ENCODE measurements at regions not wholly inside any gene's neighbourhood (a gene's known extent, or its start where the extent isn't known, plus 50 kb on each side); places are given as distances from the start of the nearest gene placed in this dataset.
"Not testable (repeated sequence)": the region's sequence is repeated elsewhere in the genome, so short reads cannot be mapped to it uniquely, and the experiment has no call there.

GRCh38 chr6:18586133-18586532 is 199.0 kb downstream of the RNF144B start:
- no peak overlapping the region for H3K4me3 ChIP-seq (ENCODE audit: low read depth, low read length)

GRCh38 chr6:18595774-18596530 is 208.8 kb downstream of the RNF144B start:
- no peak overlapping the region for H3K4me3 ChIP-seq (ENCODE audit: low read depth, low read length)

- no peak overlapping the region for H3K4me3 ChIP-seq (ENCODE audit: low read depth, low read length)
These were observed 209.3 kb downstream of the RNF144B start for GRCh38 chr6:18596531-18596835.

- no peak overlapping the region for H3K4me3 ChIP-seq (ENCODE audit: low read depth, low read length)
These were observed 211.6 kb downstream of the RNF144B start for GRCh38 chr6:18598551-18599264.

- no peak overlapping the region for H3K4me3 ChIP-seq (ENCODE audit: low read depth, low read length)
These were observed 213.1 kb downstream of the RNF144B start for GRCh38 chr6:18600255-18600654.

GRCh38 chr6:18601516-18602020 is 214.4 kb downstream of the RNF144B start:
- H3K4me3 ChIP-seq (ENCODE audit: low read depth, low read length), result no peak overlapping the region

- no peak overlapping the region for H3K4me3 ChIP-seq (ENCODE audit: low read depth, low read length)
These were observed 215.8 kb downstream of the RNF144B start for GRCh38 chr6:18602931-18603330.

- H3K4me3 ChIP-seq (ENCODE audit: low read depth, low read length), result no peak overlapping the region
These were observed 216.2 kb downstream of the RNF144B start for GRCh38 chr6:18603361-18603760.

- no peak overlapping the region for H3K4me3 ChIP-seq (ENCODE audit: low read depth, low read length)
These were observed 218.7 kb downstream of the RNF144B start for GRCh38 chr6:18605841-18606240.

GRCh38 chr6:18609715-18610114 is 222.6 kb downstream of the RNF144B start:
- no peak overlapping the region for H3K4me3 ChIP-seq (ENCODE audit: low read depth, low read length)

- H3K4me3 ChIP-seq (ENCODE audit: low read depth, low read length), result no peak overlapping the region
These were observed 226.3 kb downstream of the RNF144B start for GRCh38 chr6:18613319-18613925.

- H3K4me3 ChIP-seq (ENCODE audit: low read depth, low read length), result no peak overlapping the region
These were observed 242.4 kb downstream of the RNF144B start for GRCh38 chr6:18629571-18629970.

- H3K4me3 ChIP-seq (ENCODE audit: low read depth, low read length), result no peak overlapping the region
These were observed 245.7 kb downstream of the RNF144B start for GRCh38 chr6:18632670-18633410.

- no peak overlapping the region for H3K4me3 ChIP-seq (ENCODE audit: low read depth, low read length)
These were observed 247.8 kb downstream of the RNF144B start for GRCh38 chr6:18634912-18635311.

- no peak overlapping the region for H3K4me3 ChIP-seq (ENCODE audit: low read depth, low read length)
These were observed 253.0 kb downstream of the RNF144B start for GRCh38 chr6:18640134-18640533.

- no peak overlapping the region for H3K4me3 ChIP-seq (ENCODE audit: low read depth, low read length)
These were observed 253.6 kb downstream of the RNF144B start for GRCh38 chr6:18640754-18641153.

- H3K4me3 ChIP-seq (ENCODE audit: low read depth, low read length), result no peak overlapping the region
These were observed 267.7 kb downstream of the RNF144B start for GRCh38 chr6:18654821-18655220.

GRCh38 chr6:18656506-18656905 is 269.4 kb downstream of the RNF144B start:
- H3K4me3 ChIP-seq (ENCODE audit: low read depth, low read length), result no peak overlapping the region

- H3K4me3 ChIP-seq (ENCODE audit: low read depth, low read length), result not testable (repeated sequence)
These were observed 272.8 kb downstream of the RNF144B start for GRCh38 chr6:18659994-18660393.

GRCh38 chr6:18663011-18663410 is 275.9 kb downstream of the RNF144B start:
- H3K4me3 ChIP-seq (ENCODE audit: low read depth, low read length), result no peak overlapping the region

GRCh38 chr6:18664401-18664800 is 277.3 kb downstream of the RNF144B start:
- no peak overlapping the region for H3K4me3 ChIP-seq (ENCODE audit: low read depth, low read length)
